ENCODE measurements at regions not wholly inside any gene's neighbourhood (a gene's known extent, or its start where the extent isn't known, plus 50 kb on each side); places are given as distances from the start of the nearest gene placed in this dataset.
"Not testable (repeated sequence)": the region's sequence is repeated elsewhere in the genome, so short reads cannot be mapped to it uniquely, and the experiment has no call there.

DNA sequence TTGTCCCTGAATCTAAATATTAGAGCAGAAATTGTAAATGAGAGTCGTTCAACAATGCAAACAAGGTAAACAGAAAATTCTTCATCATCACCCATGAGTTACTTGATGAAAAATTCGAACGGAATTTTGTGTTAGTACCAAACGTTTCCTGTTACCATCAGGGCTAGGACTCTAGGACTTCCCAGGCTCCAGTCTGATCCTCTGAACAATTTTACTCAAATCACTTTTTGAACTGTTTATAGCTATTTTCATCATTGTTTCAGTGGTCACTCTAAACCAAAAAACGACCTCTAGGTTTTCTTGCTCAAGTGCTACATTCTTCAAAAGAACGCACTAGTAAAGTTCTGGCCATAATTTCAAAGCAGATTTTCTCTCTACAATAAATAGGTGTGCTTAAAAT lies 273.3 kb downstream of the MREG start:
- DNase-seq, result no peak

DNA sequence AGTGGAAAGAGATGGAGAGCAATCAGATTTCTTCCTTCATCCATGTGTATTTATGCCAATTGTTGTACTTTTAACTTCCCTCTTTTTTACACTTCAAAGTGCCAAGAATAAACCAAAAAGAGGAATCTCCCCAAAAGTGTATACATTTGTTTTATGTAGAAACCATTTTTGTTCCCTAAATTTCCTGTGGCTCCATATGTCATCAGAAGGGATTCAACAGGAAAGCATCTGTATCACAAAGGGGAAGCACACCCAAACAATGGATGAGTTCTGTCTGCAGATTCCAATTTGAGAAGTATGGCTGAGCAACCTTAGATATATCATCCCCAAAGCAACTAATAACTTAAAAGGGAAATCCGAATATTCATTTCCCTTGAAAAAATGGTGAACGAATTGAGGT lies 275.0 kb downstream of the MREG start:
- DNase-seq, result no peak

DNA sequence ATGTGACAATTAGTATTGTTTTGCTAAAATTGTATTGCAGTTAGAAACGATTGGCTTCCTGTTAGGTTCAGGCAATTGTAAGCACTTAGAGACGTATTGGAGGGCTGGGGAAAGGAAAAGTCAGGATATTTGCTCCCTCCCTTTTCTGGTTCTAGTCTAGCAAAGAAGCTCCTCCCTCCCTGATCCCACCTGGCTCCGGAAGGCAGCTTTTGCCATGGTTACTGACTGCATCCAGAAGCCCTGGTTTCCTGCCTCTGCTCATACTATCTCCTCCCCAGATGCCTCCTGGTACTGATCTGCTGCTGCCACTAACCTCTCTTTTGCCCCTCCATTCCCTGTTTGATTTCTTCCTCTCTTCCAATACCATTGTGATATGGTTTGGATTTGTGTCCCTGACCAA lies 275.9 kb downstream of the MREG start:
- DNase-seq, result no peak

DNA sequence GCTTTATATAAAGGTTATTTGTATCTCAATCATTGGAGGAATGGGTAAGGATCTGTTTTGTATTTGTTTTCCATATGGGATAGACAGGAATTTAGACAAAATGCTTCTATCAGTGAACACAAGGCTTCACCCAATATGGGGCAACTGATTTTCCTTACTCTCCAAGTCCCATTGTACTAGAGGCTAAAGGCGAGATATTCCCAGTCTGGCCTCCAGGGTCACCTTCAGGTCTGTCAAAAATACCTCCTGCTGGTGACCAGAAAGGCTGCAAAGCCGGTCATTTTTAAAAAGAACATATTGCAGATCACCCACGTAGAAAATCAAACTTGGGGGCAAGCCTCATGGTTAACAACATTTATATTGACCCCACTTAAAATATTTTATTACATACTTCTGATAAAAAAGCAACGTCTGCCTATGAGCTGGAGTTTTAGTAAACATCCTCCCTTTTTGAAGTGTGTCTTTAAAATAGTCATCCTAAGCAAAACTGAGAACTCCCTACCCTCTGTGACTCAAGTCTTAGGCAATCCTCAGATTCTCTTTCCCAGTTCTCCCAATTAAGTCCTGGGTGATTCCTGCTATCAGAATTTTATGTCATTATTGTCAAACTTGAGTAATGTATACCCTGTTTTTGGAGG lies 276.6 kb downstream of the MREG start:
- DNase-seq, result no peak

DNA sequence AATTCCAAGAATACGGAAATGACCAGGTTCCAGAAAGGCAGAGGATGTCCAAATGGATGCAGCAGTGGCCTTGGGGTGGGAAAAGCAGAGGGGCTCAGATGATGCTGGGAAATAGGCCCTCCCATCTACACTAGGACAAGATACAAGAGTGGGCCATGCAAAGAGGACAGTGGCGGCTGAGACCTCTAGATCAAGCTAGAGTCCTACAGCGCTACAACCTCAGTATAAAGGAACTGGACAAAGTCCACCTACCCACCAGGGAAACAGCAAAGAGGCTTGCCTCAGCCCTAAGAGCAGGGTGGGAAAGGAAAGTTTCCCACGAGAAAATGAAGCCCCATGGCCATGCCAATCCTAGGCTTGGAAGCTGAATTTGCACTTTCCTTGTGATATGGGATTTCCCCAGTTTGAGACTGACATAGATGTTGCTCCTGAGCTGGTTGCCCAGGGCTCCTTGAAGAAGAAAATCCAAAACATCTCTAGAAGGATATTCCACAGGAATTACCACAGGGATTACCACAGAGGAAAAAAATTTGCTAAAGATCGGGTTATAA lies 282.2 kb downstream of the MREG start:
- DNase-seq, result no peak

DNA sequence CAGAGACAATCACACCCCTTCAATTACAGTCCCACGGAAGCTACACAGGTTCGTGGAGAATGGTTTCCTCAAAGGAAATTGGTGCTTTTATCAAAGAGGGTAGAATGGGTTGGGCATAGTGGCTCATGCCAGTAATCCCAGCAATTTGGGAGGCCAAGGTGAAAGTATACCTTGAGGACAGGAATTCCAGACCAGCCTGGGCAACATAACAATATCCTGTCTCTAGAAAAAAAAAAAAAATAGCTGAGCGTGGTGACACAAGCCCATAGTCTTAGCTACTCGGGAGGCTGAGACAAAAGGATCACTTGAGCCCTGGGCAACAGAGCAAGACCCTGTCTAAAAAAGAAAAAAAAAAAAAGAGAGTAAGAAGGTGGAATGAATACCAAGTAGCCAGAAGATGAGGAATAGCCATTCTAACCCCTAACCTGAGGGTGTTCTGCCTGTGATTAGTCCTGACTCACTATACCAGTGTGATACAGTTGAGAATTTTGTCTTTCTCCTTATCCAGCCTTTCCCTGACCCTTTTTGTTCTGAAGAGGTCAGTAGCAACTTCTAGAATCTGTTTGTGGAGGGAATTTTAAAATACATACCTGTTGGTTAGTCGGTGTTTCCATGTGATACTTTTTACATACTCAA lies 283.2 kb downstream of the MREG start:
- no peak for DNase-seq

DNA sequence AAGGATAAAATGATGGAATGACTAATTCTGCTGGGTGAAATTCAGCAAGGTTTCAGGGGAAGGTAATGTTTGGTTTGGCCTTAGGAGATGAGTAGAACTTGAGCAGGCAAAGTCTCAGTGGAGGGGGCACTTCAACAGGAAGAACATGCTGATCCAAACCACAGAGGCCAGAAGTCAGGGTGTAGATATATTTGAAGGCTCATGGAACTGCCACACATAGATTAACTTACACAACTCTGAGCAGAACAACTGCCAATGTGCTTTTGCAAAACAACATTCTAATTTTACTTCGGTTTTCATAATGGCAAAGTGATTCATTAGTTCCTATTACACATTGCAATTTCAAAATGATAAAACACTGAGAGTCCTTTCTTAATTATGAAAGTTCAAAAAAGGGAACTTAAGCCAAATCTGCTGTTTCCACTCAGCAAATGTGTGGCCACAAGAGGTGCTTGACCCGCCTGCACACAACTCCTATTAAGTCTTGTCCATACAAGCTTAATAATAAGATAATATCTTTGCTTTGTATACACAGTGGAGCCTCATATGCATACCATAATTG lies 284.8 kb downstream of the MREG start:
- no peak for DNase-seq

DNA sequence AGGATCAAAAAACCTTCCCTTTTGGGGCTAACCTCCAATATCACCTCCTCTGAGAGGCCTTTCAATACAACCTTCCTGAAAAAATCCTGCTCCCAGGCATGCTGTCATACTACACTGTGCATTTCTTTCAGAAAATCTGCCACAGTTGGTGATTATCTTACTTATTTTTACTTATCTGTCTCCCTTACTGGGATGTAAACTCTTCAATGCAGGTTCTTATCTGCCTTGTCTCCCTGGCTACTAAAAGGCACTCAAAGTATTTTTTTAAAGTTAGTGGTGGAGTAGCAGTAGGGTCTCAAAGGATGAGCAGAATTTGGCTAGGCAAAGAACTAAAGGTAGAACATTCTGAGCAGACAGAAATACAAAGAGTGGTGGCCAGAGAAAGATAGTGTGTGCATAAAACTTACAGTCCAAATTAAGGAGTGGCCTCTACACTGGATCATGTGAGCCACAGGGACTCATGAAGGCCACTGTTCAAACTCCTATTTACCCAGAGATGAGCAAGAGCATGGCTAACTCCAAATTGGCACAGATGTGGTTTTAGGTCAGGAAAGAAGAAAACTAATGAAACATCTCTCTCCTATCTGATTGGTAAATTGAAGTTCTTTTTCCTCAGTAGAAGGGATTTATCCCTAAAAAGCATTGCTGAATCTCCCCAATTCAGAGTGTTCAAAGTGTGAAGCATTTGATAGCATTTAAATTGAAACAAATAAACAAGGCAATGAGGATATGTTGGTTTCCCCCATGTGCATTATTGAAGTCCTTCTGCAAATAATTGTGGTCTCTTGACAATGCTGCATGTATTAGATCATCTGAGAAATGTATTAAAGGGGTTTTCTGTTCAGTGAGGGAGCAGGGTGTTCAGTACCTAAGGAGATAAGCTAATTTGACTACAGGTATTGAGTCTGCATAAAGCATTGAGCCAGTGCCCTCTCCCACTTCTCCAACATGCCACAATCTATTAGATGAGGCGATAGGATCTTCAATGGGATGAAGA lies 285.5 kb downstream of the MREG start:
- no peak for DNase-seq

DNA sequence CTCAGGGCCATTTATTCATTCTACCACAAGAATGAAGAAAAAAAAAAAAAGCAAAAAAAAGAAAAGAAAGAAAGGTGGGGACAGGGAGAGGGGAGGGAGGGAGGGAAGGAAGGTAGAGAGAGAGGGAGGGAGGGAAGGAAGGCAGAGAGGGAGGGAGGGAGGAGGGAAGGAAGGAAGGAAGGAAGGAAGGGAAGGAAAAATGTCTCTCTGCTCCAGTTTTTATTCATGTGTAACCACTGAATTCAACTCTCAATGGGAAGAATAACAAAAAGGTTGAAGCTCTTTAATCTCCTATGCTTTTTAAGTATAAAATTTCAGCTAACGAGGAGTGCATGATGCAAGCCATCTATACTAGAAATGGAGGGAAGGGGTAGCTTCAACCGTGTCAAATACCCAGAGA lies 287.3 kb downstream of the MREG start:
- DNase-seq, result no peak

DNA sequence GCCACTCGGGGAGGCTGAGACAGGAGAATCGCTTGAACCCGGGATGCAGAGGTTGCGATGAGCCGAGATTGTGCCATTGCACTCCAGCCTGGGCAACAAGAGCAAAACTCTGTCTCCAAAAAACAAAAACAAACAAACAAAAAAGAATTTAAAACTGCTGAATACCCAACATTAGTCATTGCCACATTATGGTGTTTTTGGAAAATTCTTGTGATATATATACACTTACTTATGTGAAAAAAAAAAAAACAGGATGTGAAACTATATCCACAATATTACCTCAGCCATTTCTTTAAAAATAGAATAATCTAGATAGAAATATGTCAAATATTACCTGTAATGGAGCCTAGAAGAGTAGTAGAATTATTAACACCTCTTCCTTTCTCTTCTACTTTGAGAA lies 288.3 kb upstream of the FN1 start:
- DNase-seq, result no peak

DNA sequence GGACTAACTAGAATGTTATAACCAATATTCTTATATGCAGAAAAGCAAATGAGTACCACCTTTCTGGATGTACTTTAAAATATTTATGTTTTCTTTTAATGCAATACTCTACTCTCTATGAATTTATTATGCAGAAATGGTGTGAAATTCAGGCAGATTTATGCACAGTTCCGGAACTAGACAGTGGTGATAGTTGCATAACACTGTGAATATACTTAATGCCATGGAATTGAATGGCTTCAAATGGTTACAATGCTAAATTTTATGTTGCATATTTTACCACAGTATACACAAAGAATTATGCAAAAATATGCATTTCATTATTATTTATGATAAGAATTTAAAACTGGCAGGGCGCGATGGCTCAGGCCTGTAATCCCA lies 287.8 kb upstream of the FN1 start:
- no peak for DNase-seq

DNA sequence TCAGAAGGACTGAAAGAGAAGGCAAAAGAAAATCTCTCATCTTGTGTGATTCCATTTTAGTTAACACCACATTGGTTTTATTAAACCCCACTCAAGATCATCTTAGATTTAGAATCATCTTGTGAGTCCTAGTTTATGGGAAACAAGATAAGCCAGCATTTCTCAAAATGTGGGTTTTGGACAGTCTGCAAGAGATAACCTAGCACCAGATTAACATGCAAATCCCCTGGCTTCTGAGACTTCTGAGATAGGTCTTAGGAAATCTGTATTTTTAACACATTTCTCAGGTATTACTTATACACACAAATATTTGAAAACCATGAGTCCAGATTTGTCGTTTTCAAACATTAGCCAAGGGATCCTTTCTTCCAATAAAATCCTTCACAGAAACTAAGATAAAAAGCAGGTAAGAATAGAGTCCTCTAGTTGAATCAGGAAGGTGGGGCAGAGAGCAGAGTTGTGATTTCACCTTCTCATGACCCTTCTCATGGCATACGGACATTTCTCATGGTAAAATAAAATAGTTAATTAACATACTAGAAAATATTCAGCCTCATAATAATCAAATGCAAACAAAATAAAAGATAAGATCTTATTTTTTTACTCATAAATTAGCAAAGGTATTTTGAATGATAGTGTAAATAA lies 287.2 kb upstream of the FN1 start:
- no peak for DNase-seq

DNA sequence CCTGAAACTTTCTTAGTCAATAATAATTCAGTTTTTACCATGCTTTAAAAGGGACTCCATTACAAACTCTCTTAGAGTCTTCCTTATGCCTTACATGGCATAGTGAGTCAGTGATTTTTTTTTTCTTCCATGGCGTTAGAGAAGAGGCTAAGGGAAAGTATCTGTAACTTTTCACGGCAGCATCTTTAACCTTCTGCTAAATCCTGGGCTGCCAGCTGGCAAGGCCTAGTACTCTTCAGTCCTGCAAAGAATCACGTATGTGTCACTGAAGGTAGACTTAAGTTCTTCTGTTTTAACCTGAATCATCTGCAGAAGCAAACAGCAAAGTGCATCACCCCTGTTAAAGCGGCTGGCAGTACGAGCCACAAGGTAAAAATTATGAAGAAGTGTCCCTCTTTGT lies 286.3 kb upstream of the FN1 start:
- DNase-seq, result no peak

DNA sequence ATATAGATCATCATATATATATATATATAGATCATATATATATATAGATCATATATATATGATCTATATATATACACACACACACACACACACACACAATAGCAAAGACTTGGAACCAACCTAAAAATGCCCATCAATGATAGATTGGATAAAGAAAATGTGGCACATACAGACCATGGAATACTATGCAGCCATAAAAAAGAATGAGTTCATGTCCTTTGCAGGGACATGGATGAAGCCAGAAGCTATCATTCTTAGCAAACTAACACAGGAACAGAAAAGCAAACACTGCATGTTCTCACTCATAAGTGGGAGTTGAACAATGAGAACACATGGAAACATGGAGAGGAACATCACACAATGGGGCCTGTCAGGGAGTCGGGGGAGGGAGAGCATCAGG lies 285.6 kb upstream of the FN1 start:
- not testable (repeated sequence) for DNase-seq

DNA sequence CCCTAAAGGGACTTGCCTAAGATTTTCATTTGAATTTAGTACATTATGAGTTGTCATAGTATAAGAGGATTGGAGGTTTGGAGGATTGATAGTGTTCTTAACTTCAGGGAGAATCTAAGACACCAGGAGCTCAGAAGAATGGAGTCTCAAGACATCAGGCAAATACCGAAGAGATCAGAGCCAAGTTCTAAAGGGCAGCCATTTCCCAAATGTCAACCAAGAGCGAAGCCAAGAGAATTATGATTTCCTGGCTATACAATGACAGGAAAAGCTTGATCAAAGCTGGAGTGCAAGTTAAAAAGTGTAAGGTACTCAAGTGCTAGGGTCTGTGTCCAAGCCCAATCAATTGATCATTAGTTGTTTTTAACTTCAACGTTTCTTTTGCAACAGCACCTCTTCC lies 283.0 kb upstream of the FN1 start:
- no peak for DNase-seq

DNA sequence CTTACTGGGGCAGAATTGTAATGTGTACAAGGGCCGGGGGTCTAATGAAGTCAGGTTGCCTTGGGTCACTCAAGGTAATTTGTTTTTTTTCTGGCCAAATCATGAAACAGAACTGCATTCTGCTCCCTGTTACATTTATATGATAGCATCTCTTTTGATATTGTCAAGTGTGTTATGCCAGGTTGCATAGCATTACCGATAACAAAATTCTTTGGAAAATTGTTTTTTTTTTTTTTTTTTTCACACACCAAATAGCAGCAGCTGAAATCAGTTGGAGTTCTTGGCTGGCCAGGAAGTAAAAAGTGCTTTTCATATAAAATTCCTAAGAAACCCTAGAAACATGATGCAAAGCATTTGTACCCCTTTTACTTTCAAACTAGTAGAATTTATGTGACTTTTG lies 282.6 kb upstream of the FN1 start:
- no peak for DNase-seq

DNA sequence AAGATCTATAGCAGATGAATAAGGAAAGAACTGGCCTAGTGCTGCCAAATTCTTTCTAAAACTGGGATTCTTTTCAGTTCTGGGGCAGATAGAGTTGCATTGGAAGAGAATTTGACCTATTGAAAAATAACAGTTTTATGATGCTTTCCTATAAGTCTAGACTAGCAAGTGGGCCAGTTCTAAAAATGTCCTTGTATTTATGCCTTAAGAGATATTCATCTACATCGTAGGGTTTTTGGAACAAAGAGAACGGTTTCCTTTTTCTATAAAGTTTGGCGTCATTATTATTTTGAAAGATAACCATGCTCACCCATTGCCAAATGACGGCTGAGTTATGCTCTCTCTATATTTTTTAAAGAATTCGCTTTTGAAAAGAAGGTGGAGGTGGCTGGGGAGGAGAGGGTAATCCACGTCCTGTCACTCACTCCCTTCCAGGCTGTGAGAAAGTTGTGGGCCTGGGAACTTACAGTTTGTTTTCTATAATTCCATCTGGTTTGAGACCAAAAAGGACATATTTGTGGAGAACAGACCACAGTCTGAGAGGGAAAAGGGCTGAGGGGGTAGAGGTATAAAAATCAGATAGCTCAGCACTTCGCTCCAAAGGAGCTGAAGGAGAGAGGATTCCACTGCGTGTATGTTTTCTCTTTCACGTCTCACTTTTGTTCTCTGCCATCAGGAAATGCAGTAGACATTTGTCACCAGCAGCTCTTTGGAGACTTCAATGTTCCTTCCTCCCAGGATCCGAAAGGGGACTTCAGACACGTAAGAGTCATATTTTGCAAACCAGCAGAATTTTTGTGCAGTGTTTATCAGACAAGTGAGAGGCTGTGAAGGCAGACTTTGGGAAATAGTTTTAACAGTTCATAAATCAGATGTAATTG lies 281.9 kb upstream of the FN1 start:
- no peak for DNase-seq

DNA sequence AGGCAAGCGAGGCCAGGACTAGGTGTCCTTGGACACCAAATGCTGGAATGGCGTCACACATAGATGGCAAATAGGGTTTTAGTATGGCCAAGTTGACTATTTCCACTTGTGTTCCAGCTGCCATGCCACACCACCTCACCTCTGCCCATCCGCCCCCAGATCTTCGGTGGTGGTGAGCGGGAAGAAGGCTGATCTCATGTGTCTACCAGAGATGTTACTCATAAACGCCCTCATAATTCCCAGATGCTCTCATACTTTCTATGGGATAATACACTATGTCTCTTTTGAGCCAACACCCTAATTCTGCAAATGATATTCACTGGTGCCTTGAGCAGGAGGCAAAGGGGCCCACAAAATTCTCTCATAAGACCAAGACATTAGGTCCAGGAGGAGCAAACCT lies 281.1 kb upstream of the FN1 start:
- no peak for DNase-seq

DNA sequence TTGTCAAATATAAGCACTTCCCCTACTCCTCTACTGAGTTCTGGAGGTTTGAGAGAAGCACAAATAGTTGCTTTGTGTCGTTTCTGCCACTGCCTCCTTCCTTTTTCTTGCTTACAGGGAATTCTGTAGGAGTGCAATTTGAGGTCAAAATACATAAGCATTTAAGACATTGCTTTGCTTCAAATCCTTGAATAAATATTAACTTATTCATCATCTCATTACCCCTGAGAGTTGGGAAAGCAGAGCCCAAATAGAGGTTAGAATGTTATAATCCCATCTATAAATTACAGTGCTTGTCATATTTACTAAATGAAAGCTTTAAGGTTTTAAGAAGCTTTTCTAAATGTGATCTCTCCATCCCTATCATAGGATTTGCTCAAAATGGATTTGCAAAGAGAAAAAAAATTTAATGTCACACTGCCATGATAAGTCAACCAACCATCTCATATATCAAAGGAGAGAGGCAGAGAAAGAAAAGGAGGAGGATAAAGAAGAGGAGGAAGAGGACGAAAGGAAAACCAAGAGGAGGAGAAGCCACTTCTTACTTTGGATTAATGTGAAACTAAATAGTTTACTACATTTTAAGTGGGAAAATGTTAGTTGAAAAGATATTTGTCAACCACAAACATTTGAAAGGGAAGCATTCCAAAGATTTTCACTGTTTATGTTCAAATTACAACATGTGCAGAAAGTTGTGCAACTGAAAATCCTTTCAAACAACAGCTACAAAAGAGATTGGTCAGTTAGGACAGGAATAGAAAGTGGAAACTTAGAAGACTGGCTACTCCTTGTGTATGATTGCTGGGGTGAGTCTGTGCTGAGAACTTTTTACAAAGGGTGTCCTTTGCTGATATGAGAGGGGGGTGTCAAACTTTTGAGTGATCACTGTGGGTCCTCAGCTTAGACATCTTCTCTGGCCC lies 277.3 kb upstream of the FN1 start:
- no peak for DNase-seq

DNA sequence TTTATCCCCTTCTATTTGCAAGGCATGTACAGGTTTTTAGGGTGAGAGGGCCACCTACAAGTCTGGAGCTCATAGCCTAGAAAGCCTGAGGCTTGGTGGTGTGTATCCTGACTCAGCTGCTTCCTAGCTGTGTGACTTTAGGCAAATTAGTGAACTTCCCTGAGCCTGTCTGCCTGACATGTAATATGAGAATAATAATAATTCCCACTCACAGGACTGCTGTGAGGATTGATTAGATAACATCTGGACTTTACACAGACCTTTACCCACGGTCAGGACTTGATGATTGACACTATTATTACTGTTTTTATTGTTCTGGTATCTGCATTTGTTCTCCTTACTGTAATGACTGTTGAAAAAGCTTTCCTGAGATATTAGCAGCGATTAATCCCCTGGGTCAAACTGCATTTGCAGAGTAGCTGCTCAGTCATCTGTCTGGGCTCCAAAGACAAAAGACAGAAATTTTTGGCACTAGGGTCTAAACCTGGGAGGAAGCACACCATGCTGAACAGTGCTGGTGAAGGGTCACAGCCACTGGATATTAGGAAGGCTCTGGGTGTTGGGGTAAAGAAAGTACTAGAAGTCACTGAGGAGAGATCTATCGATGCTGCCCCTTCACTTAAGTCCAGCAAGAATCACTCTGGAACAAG lies 276.5 kb upstream of the FN1 start:
- DNase-seq, result no peak
